A172 (cell line): ENCODE measurements at regions not wholly inside any gene's neighbourhood (a gene's known extent, or its start where the extent isn't known, plus 50 kb on each side); places are given as distances from the start of the nearest gene placed in this dataset.

Experiments used
- DNase-seq: peaks from one replicate; pipeline ENCODE4 v3.0.0-alpha.2; 2015; ENCODE audit warnings: low spot score

DNA sequence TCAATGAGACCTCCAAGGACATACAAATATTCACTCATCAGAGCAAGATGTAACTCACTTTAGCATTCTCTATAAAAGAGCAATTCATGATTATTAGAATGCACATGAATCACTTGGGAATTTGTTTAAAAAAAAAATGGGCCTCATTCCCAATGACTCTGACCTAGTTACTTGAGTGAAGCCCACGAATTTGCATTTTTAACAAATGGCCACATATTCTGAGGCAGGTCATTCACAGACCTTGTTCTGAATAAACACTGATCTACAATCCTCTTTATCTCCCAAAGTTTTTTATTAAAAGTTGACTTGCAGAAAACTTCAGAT is 255.1 kb upstream of the VEGFC start:
- no peak for DNase-seq

DNA sequence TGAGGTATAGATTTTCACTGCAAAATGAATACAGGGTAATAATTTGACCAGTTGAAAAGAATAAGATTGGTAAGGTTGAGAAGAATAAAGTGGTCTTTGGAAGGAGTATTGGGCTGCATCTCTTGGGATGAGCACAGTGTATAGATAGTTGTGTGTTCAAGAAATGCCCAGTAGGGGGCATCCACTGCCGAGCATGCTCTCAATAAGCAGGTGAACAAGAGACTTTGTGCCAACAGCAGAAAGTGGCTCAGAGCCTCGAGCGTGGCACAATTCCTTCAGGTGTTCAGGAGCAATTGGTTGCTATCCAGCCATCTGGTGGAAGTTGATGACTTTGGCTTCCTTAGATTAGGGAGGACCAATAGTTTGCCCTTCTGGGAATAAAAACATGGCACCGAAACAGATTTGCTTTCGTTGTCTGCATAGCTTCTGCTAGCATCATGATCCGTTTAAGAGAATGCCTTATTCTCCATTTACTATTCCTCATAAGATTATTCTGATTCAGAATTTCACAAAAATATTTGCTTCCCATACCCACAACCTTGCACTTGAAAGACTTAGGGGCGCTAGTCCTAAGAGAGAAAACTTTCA is 258.1 kb upstream of the NEIL3 start:
- DNase-seq = peak; percentile 30

DNA sequence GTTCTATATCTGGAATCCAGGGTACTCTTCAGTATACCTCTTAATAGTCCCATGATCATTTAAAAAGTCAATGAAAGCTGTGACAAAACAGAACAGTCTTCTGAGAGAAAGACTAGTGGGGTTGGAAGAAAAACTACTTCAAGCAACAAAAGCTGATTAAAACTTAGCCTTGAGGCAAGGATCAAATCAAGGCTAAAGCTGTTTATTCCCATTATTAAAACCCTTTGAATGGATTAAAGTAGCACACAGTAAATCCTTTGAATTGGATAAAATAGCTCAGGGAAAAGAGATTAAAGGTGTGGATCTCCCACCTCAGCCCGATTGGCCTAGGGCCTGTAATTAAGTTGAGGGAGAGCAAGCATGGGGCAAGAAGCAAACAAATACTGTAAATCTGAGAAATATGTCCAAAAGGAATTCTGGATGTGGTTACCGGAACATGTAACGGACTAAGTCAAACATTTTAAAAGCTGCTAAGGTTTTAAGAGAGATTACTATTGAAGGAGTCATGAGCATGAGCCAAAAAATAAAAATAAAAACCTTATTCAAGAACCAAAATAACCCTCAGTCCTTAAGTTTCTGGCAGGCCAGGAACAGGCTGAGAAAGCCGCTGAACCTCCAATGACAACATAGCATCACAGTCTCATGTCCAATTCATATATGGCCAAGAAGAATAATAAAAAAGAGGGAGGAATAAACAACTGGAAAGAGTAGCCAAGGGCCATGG is 257.3 kb upstream of the NEIL3 start:
- no peak for DNase-seq

DNA sequence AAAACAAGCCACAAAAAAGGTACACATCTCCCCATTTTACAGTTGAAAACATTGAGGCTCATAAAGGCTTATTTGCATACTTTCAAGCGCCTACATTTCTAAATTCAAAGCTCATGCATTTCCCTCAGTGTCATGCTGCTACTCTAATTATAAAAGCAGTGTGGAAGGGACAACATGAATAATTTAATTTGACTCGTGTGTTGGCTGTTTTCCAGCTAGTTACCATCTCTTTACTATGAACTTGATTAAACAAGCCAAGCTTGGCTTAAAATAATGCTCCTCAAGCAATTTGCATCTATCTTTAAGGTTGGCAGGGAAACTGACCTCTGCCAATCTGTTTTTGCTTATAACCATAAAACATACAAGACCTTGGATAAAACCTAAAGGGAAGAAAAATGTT is 252.5 kb upstream of the NEIL3 start:
- no peak for DNase-seq

DNA sequence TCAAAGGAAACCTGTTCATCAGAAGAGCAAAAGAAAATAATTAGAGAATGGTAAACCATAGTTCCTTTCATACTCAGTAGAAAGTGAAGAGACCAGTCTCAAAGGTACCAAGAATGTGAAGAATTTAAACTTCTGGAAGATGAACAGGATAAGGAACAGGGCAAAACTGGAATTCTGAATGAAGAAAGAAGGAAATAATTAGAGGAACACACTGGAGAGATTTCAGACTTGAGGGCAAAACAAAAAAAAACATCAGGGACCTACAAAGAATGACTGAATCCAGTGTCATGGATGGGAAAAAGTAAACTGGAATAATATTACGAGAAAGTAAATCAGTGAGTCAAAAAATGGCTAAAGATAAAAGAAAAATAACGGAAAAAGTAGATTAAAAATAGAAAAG is 245.6 kb upstream of the NEIL3 start:
- DNase-seq = no peak

DNA sequence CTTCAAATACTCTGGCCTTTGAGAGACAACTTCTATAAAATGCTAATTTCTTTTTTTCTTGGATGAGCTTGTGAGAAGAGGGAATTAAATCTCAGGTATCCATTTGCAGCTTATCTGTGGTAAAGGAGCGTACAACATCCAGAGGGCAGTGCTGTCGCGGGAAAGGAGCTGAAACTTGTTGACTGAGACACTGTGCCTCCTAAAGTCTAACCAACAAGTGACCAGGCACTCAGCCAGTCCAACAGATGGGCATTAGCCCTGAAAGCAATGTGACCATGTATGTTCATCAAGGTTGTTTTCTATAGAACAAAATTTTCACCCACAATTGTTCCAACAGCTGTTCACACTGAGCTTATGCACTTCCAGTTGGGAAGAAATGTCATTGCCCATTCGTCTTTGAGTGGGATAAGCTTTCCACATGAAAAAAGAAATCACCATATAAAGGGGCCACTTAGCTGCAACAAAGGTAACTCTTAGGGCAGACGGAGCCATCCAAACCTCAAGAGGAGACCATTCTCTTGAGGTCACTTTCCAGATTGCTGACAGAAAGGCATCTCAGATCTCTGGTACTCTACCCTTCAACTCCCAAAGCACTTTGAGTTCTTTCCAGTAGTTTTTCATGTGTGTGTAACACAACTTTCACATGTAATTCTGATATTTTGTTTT is 244.8 kb upstream of the NEIL3 start:
- DNase-seq = no peak

DNA sequence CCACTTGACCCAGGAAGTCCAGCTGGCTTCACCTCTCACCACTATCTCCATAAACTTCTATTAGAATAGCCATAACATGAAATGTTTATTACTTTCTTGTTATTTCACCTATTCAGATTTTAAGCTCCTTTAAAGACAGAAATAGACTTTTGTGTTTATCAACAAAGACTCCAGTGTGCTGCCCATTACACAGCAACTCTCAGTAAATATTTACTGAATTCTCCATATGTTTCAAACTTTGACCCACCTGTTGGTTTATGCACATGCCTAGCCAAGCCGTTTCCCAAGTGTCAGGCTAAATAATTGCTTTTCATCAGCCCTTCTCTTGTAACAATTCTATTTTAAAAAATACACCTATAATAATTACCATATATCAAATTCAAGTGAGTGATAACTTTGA is 242.9 kb upstream of the NEIL3 start:
- DNase-seq = no peak

DNA sequence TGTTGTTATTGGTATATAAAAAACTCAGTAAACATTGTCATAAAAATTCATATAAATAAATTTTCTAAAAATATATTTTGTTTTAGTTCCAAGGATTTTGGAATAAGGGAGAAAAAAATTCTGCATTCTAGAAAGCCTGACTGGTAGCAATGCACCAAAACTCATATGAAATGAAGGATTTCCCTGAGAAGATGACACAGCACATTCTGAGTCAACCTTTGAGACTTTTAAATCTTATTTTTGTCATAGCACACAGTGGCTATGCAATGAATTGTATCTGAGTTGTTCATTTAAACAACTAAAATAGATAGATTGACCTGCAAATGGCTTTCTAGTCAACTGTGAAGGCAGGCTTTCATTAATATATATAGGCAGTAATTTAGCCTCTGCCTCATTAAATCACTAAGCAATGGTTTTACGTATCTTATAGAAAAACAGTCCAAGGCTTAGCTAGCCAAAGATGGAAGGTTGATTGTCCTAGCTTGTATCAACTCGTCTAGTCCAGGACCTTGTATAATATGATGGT is 239.1 kb upstream of the NEIL3 start:
- no peak for DNase-seq

DNA sequence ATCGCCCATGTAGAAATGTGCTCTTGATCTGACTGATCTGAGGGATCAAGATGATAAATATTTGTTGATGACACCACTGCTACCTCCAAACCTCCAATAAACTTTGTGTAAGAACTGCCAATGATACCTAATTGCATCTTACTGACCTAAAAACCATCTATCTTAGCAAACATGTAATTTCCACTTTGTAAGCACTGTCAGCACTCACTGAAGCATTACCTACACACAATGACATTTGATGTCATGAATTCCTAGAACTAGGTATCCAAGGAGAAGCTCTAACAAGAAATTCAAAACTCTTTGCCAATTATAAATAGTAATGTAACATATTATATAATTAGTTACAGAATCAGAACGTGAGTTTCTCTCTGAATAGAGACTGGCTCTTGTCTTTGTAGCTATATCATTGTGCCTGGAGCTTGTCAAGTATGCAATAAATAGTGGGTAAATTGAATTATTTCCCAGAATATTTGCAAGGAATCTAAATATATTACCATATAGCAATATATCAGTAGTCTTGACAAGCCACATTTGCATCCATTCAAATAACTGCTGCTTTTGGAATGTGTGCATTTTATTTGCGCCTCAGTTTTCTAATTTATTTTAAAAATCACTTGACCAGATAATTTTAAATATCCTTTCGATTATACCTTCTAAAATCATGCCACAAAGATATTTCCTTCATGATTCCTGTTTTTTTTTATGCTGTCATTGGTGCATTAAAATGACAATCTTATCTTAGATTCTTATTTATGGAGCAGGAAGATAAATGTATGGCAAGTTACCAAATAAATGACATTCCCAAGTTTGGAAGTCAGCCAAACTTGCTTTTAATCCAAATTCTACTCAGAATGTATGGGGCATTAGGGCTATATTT is 232.3 kb upstream of the NEIL3 start:
- no peak for DNase-seq

DNA sequence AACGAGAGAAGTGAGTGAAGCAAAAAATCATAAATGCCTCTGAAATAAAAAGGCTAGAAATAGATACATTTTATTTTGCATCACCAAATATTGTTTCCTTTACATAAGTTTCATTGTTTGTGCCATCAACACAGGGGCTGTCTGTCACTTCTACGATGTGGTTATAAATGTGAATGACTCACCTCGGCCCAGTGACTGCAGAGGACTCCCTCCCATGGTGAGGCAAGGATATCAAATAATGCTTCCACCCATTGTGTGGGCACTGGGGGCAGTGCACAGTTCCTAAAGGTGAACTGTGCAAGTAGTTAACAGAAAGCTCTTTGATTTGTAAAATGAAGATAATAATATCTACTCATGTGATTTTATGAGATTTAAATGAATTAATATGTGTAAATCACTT is 230.3 kb upstream of the NEIL3 start:
- peak; percentile 32 for DNase-seq

DNA sequence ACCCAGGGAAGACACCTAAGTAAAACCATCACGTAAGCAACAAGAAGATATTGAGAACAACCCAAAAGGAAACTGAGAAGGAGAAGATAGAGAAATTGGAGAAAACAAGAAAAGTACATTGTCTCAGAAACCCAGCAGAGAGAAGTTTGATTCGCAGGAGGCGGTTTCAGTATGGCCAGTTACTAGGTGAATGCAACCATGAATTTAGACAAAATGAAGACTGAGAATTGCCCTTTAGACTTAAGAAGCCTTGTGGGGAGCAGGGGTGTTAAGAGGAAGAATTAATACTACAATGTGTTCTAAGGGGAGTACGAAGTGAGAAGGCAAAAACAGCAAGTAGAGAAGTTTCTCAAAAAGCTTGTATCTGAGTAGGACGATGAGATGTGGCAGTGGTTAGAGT is 229.3 kb upstream of the NEIL3 start:
- no peak for DNase-seq

DNA sequence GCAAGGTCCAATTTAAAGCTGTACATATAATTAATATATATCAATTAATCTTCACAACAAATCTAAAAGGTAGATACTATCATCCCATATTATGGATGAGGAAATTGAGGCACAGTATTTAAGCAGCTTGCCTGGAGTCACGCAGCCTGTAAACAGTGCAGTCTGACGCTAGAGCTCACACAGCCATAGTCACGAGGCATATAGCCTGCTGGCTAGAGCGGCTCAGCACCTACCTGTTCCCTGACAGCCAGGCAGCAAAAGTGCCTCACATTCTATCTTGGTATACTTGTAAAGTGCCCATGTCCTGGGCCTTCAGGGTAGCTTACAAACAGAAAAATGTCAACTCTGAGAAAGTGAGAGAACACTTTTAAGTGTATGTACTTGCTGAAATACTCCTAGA is 222.6 kb upstream of the NEIL3 start:
- DNase-seq = no peak

DNA sequence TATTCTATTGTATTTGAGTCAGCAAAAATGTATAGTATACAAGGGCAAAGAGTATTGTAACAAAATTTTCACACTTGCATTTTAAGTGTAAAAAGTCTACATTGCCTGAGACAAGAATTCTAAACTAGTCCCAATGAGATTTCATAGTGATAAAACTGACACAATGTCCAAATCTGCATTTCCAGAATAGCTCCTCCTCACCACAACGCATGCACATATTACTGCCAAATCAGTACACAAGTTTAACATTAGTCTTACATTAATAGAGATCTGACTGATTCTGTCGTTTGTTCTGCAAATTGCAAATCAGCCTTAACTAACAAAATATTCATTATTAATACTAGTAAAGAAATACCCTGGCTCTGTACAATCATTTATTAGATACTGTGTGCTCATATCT is 222.2 kb upstream of the NEIL3 start:
- DNase-seq = no peak

DNA sequence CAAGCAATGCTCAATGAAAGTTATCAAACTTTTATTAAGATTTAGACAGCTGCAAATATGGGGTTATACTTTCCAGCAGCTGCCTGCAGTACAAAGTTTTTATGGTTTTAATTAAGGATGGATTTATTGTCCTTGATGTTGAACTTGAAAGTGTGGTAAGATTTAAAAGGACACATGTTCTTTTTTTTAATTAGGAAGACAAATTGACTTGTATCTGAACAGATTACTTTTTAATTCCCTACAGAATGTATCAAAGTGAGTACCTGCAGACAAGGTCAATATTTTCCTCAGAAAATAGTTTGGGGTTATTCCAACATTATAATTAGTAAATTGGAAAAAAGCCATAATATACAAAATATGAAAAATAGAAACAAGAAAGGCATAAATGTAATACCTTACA is 218.2 kb upstream of the NEIL3 start:
- no peak for DNase-seq

DNA sequence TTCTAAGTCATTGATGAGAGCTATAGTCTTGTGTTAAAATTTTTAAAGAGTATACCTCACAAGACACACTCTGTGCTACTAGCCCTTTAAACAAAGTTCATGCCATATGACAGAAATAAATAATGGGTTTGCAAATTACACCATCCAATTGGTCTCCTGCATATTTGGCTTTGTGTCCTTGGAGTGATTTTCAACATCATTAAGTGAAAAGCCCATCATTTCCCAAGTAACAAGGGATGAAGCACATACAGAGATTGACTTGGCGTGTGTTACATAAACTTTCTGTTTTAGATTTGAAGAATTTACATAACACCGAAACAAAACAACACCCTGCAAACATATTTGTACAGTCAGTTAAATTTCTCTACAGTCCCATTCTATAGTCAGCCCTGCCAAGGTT is 216.9 kb upstream of the NEIL3 start:
- no peak for DNase-seq

DNA sequence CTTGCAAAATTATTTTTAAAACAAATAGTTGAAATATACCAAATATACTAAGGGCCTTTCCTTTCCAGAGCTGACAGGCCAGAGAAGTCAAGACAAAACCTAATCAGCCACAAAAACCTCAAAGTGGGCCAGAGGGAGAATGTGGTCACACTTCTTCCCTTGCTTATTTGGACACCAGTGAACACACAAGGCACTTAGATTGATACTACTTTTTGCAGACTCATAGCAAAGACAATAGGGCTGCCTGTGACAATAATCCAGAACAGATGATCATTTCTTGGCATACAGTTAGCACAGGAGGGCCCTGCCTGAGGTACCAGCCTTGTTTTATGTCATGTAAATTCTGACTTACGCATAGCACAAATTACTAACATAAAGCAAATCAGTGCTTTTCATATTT is 215.7 kb upstream of the NEIL3 start:
- DNase-seq = no peak

DNA sequence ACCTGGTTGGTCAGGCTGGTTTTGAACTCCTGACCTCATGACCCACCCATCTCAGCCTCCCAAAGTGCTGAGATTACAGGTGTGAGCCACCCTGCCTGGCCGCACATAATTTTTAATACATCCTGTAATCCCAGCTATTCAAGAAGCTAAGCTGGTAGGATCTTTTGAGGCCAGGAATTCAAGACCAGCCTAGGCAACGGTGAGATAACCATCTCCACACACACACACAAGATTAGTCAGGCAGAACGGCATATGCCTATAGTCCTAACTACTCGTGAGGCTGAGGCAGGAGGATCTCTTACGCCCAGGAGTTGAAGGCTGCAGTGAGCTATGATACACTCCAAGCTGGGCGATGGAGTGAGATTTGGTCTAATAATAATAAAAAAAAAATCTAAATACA is 212.4 kb upstream of the NEIL3 start:
- no peak for DNase-seq

DNA sequence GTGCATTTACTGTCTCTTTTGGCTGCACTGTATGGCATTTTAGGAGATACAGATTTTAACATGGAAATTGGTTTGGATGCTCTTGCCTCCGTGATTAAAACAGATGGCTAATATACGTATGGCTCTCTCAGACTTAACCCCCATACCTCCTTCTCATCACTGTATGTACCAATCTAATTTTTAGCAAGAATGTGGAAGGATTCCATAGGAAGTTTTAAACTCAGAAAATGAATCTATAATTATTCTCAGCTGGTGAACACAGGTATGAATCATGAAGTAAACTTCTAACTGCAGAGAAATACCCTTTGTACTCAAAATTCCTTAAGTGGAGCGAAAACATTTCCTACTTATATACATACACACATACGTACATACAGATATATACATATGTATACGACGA is 210.5 kb upstream of the NEIL3 start:
- no peak for DNase-seq

DNA sequence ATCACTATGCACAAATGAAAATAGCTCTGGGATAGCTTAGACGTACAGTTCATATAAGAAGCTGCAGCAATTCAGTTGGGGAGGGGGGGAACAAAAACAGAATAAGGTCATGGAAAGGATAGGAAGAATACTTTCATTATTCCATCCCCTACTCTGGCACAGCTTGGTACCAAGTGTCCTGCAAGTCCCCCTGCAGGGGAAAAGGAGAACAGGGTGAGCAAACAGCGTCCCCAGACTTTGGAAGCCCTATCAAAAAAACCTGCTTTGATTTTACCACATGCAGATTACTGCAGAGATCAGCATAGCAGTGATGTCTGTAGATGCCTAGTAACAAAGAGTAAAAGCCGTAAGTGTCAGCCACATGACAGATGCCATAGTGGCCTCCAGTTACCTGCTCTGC is 209.4 kb upstream of the NEIL3 start:
- DNase-seq = no peak

DNA sequence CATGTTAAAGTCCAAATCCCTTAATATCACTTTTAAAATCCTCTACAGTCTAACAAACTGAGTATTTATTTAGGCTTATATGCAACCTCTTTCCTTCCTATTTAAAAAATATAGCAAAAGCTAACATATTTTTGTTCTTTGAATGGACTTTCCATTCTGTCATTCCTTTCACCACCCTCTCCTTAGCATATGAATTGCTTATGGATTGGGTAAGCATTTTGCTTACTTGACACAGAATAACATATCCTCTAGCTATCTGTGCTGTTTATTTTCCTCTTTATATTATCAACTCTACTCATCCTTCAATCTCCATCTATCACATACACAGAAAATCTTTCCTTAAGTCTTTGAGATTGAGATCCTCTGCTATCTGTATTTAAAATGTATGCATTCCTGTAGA is 206.1 kb upstream of the NEIL3 start:
- DNase-seq = no peak

DNA sequence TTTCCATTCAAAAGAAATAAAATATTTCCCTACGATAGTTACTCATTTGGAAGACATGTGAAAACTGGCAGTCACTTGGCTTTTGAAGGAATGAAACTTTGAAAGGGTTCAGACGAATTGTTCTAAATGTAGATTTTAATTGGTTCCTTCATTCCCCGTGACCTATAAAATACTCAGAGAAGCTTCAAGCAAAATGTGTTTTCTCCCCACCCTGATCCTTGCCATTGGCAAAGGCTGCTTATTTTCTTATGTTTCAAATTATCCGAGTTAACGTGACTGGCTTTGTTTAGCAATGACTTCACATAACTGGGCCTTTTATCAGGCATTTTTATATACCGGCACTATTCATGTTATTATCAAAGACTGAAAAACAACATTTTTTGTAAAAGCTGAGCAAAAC is 204.1 kb upstream of the NEIL3 start:
- no peak for DNase-seq

DNA sequence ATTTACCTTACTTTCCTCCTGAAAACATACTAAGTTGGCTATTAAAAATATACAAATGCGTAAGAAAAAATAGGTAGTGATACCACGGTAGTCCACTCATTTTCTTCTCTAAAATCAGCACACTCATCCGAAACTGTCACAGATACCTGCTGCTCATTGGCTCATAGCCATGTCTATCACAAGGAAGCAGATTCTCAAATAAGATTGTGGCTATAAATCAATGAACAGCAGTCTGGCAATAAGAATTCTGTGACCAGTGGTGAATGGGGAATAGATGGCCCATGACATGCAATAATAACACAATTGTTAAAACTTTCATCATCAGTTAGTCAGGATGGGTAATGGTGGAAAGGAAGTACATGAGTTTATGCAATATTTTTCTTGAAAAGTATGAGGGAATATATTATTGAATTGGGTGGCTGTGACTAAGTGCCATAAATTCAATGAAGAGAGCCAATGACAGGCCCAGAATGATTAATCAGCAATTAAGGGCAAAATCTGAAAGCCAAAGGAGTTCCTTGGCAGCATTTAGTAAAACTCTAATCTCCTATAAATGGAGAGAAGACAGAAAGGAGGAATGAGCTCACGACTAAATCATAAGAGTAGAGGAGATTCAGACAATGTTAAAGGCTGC is 202.3 kb upstream of the NEIL3 start:
- DNase-seq = peak; percentile 59
